ENCODE measurements at regions not wholly inside any gene's neighbourhood (a gene's known extent, or its start where the extent isn't known, plus 50 kb on each side); places are given as distances from the start of the nearest gene placed in this dataset.

- DNase-seq (ENCODE audit: low read depth in 2 of 2) = no peak
These were observed 416.9 kb upstream of the ZFHX3 start for GRCh38 chr16:73464834-73465233.

- no peak for DNase-seq (ENCODE audit: low read depth in 2 of 2)
These were observed 411.7 kb upstream of the ZFHX3 start for GRCh38 chr16:73459586-73459985.

GRCh38 chr16:73457851-73458250 lies 409.9 kb upstream of the ZFHX3 start:
- DNase-seq (ENCODE audit: low read depth in 2 of 2) = no peak

- DNase-seq (ENCODE audit: low read depth in 2 of 2) = no peak
These were observed 401.0 kb upstream of the ZFHX3 start for GRCh38 chr16:73448970-73449369.

- DNase-seq (ENCODE audit: low read depth in 2 of 2) = no peak
These were observed 399.9 kb upstream of the ZFHX3 start for GRCh38 chr16:73447846-73448245.

GRCh38 chr16:73434621-73435020 lies 386.7 kb upstream of the ZFHX3 start:
- DNase-seq (ENCODE audit: low read depth in 2 of 2) = no peak

- DNase-seq (ENCODE audit: low read depth in 2 of 2) = no peak
These were observed 385.9 kb upstream of the ZFHX3 start for GRCh38 chr16:73433731-73434307.

GRCh38 chr16:73432850-73433730 lies 385.2 kb upstream of the ZFHX3 start:
- no peak for DNase-seq (ENCODE audit: low read depth in 2 of 2)

- DNase-seq (ENCODE audit: low read depth in 2 of 2) = no peak
These were observed 382.2 kb upstream of the ZFHX3 start for GRCh38 chr16:73430138-73430537.

GRCh38 chr16:73428121-73428520 lies 380.2 kb upstream of the ZFHX3 start:
- DNase-seq (ENCODE audit: low read depth in 2 of 2) = no peak

GRCh38 chr16:73427164-73427563 lies 379.2 kb upstream of the ZFHX3 start:
- DNase-seq (ENCODE audit: low read depth in 2 of 2) = no peak

GRCh38 chr16:73426433-73427160 lies 378.7 kb upstream of the ZFHX3 start:
- DNase-seq (ENCODE audit: low read depth in 2 of 2) = no peak

- no peak for DNase-seq (ENCODE audit: low read depth in 2 of 2)
These were observed 372.7 kb upstream of the ZFHX3 start for GRCh38 chr16:73420676-73421075.

- no peak for DNase-seq (ENCODE audit: low read depth in 2 of 2)
These were observed 372.3 kb upstream of the ZFHX3 start for GRCh38 chr16:73420244-73420643.

- DNase-seq (ENCODE audit: low read depth in 2 of 2) = no peak
These were observed 370.8 kb upstream of the ZFHX3 start for GRCh38 chr16:73418691-73419090.

- DNase-seq (ENCODE audit: low read depth in 2 of 2) = no peak
These were observed 370.1 kb upstream of the ZFHX3 start for GRCh38 chr16:73418051-73418450.

- no peak for DNase-seq (ENCODE audit: low read depth in 2 of 2)
These were observed 367.4 kb upstream of the ZFHX3 start for GRCh38 chr16:73415286-73415685.

- DNase-seq (ENCODE audit: low read depth in 2 of 2) = no peak
These were observed 366.7 kb upstream of the ZFHX3 start for GRCh38 chr16:73414638-73415037.

- no peak for DNase-seq (ENCODE audit: low read depth in 2 of 2)
These were observed 365.9 kb upstream of the ZFHX3 start for GRCh38 chr16:73413830-73414190.

- DNase-seq (ENCODE audit: low read depth in 2 of 2) = no peak
These were observed 365.3 kb upstream of the ZFHX3 start for GRCh38 chr16:73413091-73413829.

GRCh38 chr16:73412416-73412815 lies 364.5 kb upstream of the ZFHX3 start:
- no peak for DNase-seq (ENCODE audit: low read depth in 2 of 2)

GRCh38 chr16:73408716-73409115 lies 360.8 kb upstream of the ZFHX3 start:
- no peak for DNase-seq (ENCODE audit: low read depth in 2 of 2)

Data from activated CD4-positive, alpha-beta T cell treated with anti-CD3 and anti-CD28 coated beads for 24 hours (primary cell).